HepG2 (cell line): ENCODE measurements at regions not wholly inside any gene's neighbourhood (a gene's known extent, or its start where the extent isn't known, plus 50 kb on each side); places are given as distances from the start of the nearest gene placed in this dataset.

Experiments
- CTCF ChIP-seq: sonication (generic); formaldehyde crosslinking; IDR thresholded peaks from 2 replicates; pipeline ENCODE4 v1.5.0; 2020; ENCODE audit warnings: mild to moderate bottlenecking, missing genetic modification reagents, moderate library complexity
- EZH2 ChIP-seq: conservative IDR thresholded peaks from 2 replicates; pipeline ENCODE4 v1.6.1; 2012; ENCODE audit warnings: mild to moderate bottlenecking, low read depth, low read length, moderate library complexity
- HMGXB4 ChIP-seq, 2 experiments: sonication (generic) in 1 of 2; formaldehyde crosslinking in 1 of 2; IDR thresholded peaks; 2 replicates each; pipeline versions ENCODE4 v1.4.0 to v1.6.1; 2018 to 2020; ENCODE audit warnings: missing genetic modification reagents in 2 of 2, borderline replicate concordance in 1 of 2, low read depth in 1 of 2, mild to moderate bottlenecking in 1 of 2, missing biosample characterization in 1 of 2
- HOXA7 ChIP-seq: sonication (generic); formaldehyde crosslinking; IDR thresholded peaks from 2 replicates; pipeline ENCODE4 v1.8.1; 2022; ENCODE audit warnings: mild to moderate bottlenecking, missing genetic modification reagents, moderate library complexity
- ISL2 ChIP-seq: sonication (generic); formaldehyde crosslinking; IDR thresholded peaks from 2 replicates; pipeline ENCODE4 v1.5.0; 2020; ENCODE audit warnings: missing genetic modification reagents
- SYNCRIP ChIP-seq: fragments of 200-400 bp; formaldehyde crosslinking; IDR thresholded peaks from 2 replicates; pipeline ENCODE4 v1.6.1; 2018; ENCODE audit warnings: mild to moderate bottlenecking, low read depth, low read length; ENCODE audit not compliant: insufficient read depth
- ZFP1 ChIP-seq: IDR thresholded peaks from 2 replicates; pipeline ENCODE4 v1.6.1; 2016
- ZNF225 ChIP-seq: sonication (generic); formaldehyde crosslinking; IDR thresholded peaks from 2 replicates; pipeline ENCODE4 v1.4.0; 2020; ENCODE audit warnings: mild to moderate bottlenecking, missing genetic modification reagents
- ZNF530 ChIP-seq: sonication (generic); formaldehyde crosslinking; IDR thresholded peaks from 2 replicates; pipeline ENCODE4 v1.5.0; 2020; ENCODE audit warnings: low read depth, mild to moderate bottlenecking, missing genetic modification reagents
- TF ChIP-seq, protein P1 (sequence below), 2 experiments: IDR thresholded peaks; 2 replicates each; pipeline ENCODE4 v1.6.1; 2011 to 2012; ENCODE audit warnings: low read length in 2 of 2, borderline replicate concordance in 1 of 2, low read depth in 1 of 2, mild to moderate bottlenecking in 1 of 2, moderate library complexity in 1 of 2

DNA sequence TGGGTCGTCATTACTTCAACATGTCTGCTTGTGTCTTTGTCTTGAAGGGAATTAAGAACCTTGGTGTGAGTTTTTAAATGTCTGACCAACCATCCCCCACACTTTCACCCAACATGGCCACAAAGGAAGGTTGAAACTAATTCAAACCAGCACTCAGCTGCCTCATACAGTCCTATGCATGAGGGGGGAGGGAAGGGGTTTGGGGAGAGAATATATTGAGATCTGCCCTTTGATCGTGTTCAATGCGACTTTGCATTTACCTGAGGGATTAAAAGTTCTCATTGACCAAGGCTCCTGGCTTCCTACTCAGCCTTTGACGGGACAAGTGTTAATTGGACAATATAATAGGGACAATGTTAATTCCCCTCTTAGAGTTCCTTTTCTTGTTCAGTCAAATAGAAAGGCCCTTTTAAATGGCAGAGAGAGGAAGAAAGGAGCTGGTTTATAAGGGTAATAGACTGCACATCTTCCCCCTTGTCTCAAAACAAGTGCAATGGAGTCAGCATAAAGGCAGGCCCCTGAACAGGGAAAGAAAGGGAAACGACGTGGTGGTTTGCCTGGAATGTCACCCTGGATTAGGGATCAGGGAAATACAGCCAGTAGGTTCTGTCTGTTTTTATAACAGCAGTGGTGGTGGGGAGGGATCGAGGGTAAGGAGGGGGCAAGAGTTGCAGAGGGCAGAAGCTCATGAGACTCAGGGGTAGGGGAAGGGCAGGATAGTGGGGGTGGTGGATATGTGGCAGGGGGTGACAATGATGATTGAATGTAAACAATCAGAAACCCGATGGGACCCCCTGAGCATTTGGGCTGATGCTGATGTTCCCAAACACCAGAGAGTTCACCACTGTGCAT is 198.7 kb downstream of the MYCN start:
- TF ChIP-seq HMGXB4 (CRISPR knock-in tag; IDR thresholded peaks at IDR 0.05; ENCODE audit: borderline replicate concordance in 1 of 2, low read depth in 1 of 2) (no peak), SYNCRIP (no peak), HOXA7 (CRISPR knock-in tag) (no peak), ZNF530 (CRISPR knock-in tag) (no peak), ZFP1 (CRISPR knock-in tag) (no peak), ZNF225 (CRISPR knock-in tag) (no peak), ISL2 (CRISPR knock-in tag) (no peak), CTCF (CRISPR knock-in tag) (no peak), EZH2 (no peak)
- TF ChIP-seq, protein P1, sequence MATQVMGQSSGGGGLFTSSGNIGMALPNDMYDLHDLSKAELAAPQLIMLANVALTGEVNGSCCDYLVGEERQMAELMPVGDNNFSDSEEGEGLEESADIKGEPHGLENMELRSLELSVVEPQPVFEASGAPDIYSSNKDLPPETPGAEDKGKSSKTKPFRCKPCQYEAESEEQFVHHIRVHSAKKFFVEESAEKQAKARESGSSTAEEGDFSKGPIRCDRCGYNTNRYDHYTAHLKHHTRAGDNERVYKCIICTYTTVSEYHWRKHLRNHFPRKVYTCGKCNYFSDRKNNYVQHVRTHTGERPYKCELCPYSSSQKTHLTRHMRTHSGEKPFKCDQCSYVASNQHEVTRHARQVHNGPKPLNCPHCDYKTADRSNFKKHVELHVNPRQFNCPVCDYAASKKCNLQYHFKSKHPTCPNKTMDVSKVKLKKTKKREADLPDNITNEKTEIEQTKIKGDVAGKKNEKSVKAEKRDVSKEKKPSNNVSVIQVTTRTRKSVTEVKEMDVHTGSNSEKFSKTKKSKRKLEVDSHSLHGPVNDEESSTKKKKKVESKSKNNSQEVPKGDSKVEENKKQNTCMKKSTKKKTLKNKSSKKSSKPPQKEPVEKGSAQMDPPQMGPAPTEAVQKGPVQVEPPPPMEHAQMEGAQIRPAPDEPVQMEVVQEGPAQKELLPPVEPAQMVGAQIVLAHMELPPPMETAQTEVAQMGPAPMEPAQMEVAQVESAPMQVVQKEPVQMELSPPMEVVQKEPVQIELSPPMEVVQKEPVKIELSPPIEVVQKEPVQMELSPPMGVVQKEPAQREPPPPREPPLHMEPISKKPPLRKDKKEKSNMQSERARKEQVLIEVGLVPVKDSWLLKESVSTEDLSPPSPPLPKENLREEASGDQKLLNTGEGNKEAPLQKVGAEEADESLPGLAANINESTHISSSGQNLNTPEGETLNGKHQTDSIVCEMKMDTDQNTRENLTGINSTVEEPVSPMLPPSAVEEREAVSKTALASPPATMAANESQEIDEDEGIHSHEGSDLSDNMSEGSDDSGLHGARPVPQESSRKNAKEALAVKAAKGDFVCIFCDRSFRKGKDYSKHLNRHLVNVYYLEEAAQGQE (IDR thresholded peaks at IDR 0.05; ENCODE audit: borderline replicate concordance in 1 of 2, low read depth in 1 of 2, low read length in 2 of 2), result no peak
